IPS DF 6.9 (cell line): ENCODE measurements at regions not wholly inside any gene's neighbourhood (a gene's known extent, or its start where the extent isn't known, plus 50 kb on each side); places are given as distances from the start of the nearest gene placed in this dataset.

ENCODE experiments used
- DNase-seq: peaks from one replicate; pipeline ENCODE4 v3.0.0-alpha.2; 2013; ENCODE audit warnings: low read depth, low spot score
- H3K27ac ChIP-seq: one replicate; pipeline ENCODE4 v1.5.1; 2013; ENCODE audit warnings: low read length, control low read depth
- H3K27me3 ChIP-seq: 2 replicates; pipeline ENCODE4 v1.6.1; 2013; ENCODE audit warnings: mild to moderate bottlenecking, low read length; ENCODE audit not compliant: control insufficient read depth, insufficient read depth
- H3K36me3 ChIP-seq: 2 replicates; pipeline ENCODE4 v1.6.1; 2013; ENCODE audit warnings: low read length; ENCODE audit not compliant: control insufficient read depth, insufficient read depth
- H3K4me1 ChIP-seq: 2 replicates; pipeline ENCODE4 v1.6.1; 2013; ENCODE audit warnings: low read length; ENCODE audit not compliant: control insufficient read depth, insufficient read depth
- H3K4me3 ChIP-seq: 2 replicates; pipeline ENCODE4 v1.5.1; 2013; ENCODE audit warnings: mild to moderate bottlenecking, low read length
- H3K9me3 ChIP-seq: 2 replicates; pipeline ENCODE4 v1.6.1; 2013; ENCODE audit warnings: low read length, inconsistent platforms; ENCODE audit not compliant: control insufficient read depth, insufficient read depth
- WGBS: extraction: QIAGEN DNeasy Blood & Tissue Kit; methylation state at CpG from one replicate; pipeline ENCODE4 v1.1.7; 2013; ENCODE audit warnings: mixed read lengths, missing lambda C conversion rate; ENCODE audit not compliant: insufficient read length, insufficient coverage; 5-methylcytosine and 5-hydroxymethylcytosine counted together

- no peaks in the 10 kb centered on the region for H3K9me3 ChIP-seq
- no peaks in the 10 kb centered on the region for H3K27me3 ChIP-seq
- H3K4me3 ChIP-seq, result no peak overlapping the region
- no peaks in the 10 kb centered on the region for H3K4me1 ChIP-seq
- H3K27ac ChIP-seq, result no peak overlapping the region
- no CpG with 5 or more reads among the region's 4 CpGs for WGBS
- no peaks in the 10 kb centered on the region for H3K36me3 ChIP-seq
- DNase-seq, result no peak
Measured at GRCh38 chr11:127609025-127609773, 608.6 kb upstream of the KIRREL3 start.

GRCh38 chr11:127607487-127608085 lies 607.0 kb upstream of the KIRREL3 start:
- no CpG with 5 or more reads among the region's 9 CpGs for WGBS
- Histone ChIP-seq H3K27me3 (no peaks in the 10 kb centered on the region), H3K4me1 (no peaks in the 10 kb centered on the region), H3K36me3 (no peaks in the 10 kb centered on the region), H3K27ac (no peak overlapping the region), H3K4me3 (no peak overlapping the region), H3K9me3 (no peaks in the 10 kb centered on the region)
- no peak for DNase-seq

- Histone ChIP-seq H3K27ac (no peak overlapping the region), H3K4me3 (no peak overlapping the region), H3K9me3 (no peaks in the 10 kb centered on the region), H3K4me1 (no peaks in the 10 kb centered on the region), H3K36me3 (no peaks in the 10 kb centered on the region), H3K27me3 (no peaks in the 10 kb centered on the region)
- no peak for DNase-seq
- WGBS, result no CpG with 5 or more reads among the region's 3 CpGs
Measured at GRCh38 chr11:127601578-127601977, 601.0 kb upstream of the KIRREL3 start.

- no peak overlapping the region for H3K27ac ChIP-seq
- no peak for DNase-seq
- H3K27me3 ChIP-seq, result no peaks in the 10 kb centered on the region
- H3K36me3 ChIP-seq, result no peaks in the 10 kb centered on the region
- no peaks in the 10 kb centered on the region for H3K9me3 ChIP-seq
- no peaks in the 10 kb centered on the region for H3K4me1 ChIP-seq
- H3K4me3 ChIP-seq, result no peak overlapping the region
- WGBS, result no CpG with 5 or more reads among the region's 2 CpGs
Measured at GRCh38 chr11:127600674-127601073, 600.1 kb upstream of the KIRREL3 start.

GRCh38 chr11:127598476-127598875 lies 597.9 kb upstream of the KIRREL3 start:
- Histone ChIP-seq H3K27me3 (no peaks in the 10 kb centered on the region), H3K4me3 (no peak overlapping the region), H3K36me3 (no peaks in the 10 kb centered on the region), H3K27ac (no peak overlapping the region), H3K9me3 (no peaks in the 10 kb centered on the region), H3K4me1 (no peaks in the 10 kb centered on the region)
- WGBS, result no CpG with 5 or more reads among the region's 3 CpGs
- DNase-seq, result no peak

GRCh38 chr11:127596433-127596832 lies 595.9 kb upstream of the KIRREL3 start:
- Histone ChIP-seq H3K4me3 (no peak overlapping the region), H3K27ac (no peak overlapping the region), H3K36me3 (no peaks in the 10 kb centered on the region), H3K4me1 (no peaks in the 10 kb centered on the region), H3K27me3 (no peaks in the 10 kb centered on the region), H3K9me3 (no peaks in the 10 kb centered on the region)
- DNase-seq, result no peak
- WGBS, result no CpG with 5 or more reads among the region's 3 CpGs

- Histone ChIP-seq H3K36me3 (no peaks in the 10 kb centered on the region), H3K4me3 (no peak overlapping the region), H3K9me3 (no peaks in the 10 kb centered on the region), H3K4me1 (no peaks in the 10 kb centered on the region), H3K27me3 (no peaks in the 10 kb centered on the region), H3K27ac (no peak overlapping the region)
- WGBS, result no CpG with 5 or more reads among the region's 1 CpG
- DNase-seq, result no peak
Measured at GRCh38 chr11:127592371-127592770, 591.8 kb upstream of the KIRREL3 start.

- Histone ChIP-seq H3K27me3 (no peaks in the 10 kb centered on the region), H3K36me3 (no peaks in the 10 kb centered on the region), H3K4me3 (no peak overlapping the region), H3K27ac (no peak overlapping the region), H3K4me1 (no peaks in the 10 kb centered on the region), H3K9me3 (no peaks in the 10 kb centered on the region)
- WGBS, result 100% methylated on average over 1 of the region's 1 CpG
- no peak for DNase-seq
Measured at GRCh38 chr11:127590314-127590713, 589.7 kb upstream of the KIRREL3 start.

GRCh38 chr11:127588431-127588830 lies 587.9 kb upstream of the KIRREL3 start:
- Histone ChIP-seq H3K4me3 (no peak overlapping the region), H3K4me1 (no peaks in the 10 kb centered on the region), H3K27ac (no peak overlapping the region), H3K9me3 (no peaks in the 10 kb centered on the region), H3K27me3 (no peaks in the 10 kb centered on the region), H3K36me3 (no peaks in the 10 kb centered on the region)
- no peak for DNase-seq
- no CpG with 5 or more reads among the region's 5 CpGs for WGBS

GRCh38 chr11:127587511-127587910 lies 586.9 kb upstream of the KIRREL3 start:
- H3K4me1 ChIP-seq, result no peaks in the 10 kb centered on the region
- H3K9me3 ChIP-seq, result no peaks in the 10 kb centered on the region
- H3K4me3 ChIP-seq, result no peak overlapping the region
- no peak overlapping the region for H3K27ac ChIP-seq
- WGBS, result no CpG with 5 or more reads among the region's 2 CpGs
- no peak for DNase-seq
- H3K36me3 ChIP-seq, result no peaks in the 10 kb centered on the region
- H3K27me3 ChIP-seq, result no peaks in the 10 kb centered on the region

GRCh38 chr11:127576210-127576609 lies 575.6 kb upstream of the KIRREL3 start:
- no peaks in the 10 kb centered on the region for H3K27me3 ChIP-seq
- DNase-seq, result no peak
- no peak overlapping the region for H3K27ac ChIP-seq
- no peak overlapping the region for H3K4me3 ChIP-seq
- no CpG with 5 or more reads among the region's 7 CpGs for WGBS
- no peaks in the 10 kb centered on the region for H3K36me3 ChIP-seq
- H3K4me1 ChIP-seq, result no peaks in the 10 kb centered on the region
- no peaks in the 10 kb centered on the region for H3K9me3 ChIP-seq
